Osteocyte (in vitro differentiated cells): ENCODE measurements at regions not wholly inside any gene's neighbourhood (a gene's known extent, or its start where the extent isn't known, plus 50 kb on each side); places are given as distances from the start of the nearest gene placed in this dataset.
A peak's percentile ranks its signal among the peaks of the same experiment; 100 is the strongest.

Source experiments
- DNase-seq: peaks from one replicate; pipeline ENCODE4 v3.0.0; 2021; ENCODE audit warnings: mixed read lengths; ENCODE audit not compliant: unreplicated experiment; ENCODE audit errors: extremely low spot score
- H3K27ac Mint-ChIP-seq: one replicate; pipeline ENCODE4 v1.8.0; 2021; ENCODE audit warnings: mild to moderate bottlenecking, mixed read lengths; ENCODE audit not compliant: unreplicated experiment
- H3K27me3 Mint-ChIP-seq: one replicate; pipeline ENCODE4 v1.8.0; 2021; ENCODE audit warnings: mixed read lengths; ENCODE audit not compliant: unreplicated experiment
- H3K36me3 Mint-ChIP-seq: one replicate; pipeline ENCODE4 v1.8.0; 2021; ENCODE audit warnings: mixed read lengths; ENCODE audit not compliant: unreplicated experiment
- H3K4me1 Mint-ChIP-seq: one replicate; pipeline ENCODE4 v1.8.0; 2021; ENCODE audit warnings: mixed read lengths; ENCODE audit not compliant: unreplicated experiment
- H3K4me3 Mint-ChIP-seq: one replicate; pipeline ENCODE4 v1.8.0; 2021; ENCODE audit warnings: mild to moderate bottlenecking, moderate library complexity, mixed read lengths; ENCODE audit not compliant: unreplicated experiment
- H3K9me3 Mint-ChIP-seq: one replicate; pipeline ENCODE4 v1.8.0; 2021; ENCODE audit warnings: mixed read lengths; ENCODE audit not compliant: unreplicated experiment
- CTCF ChIP-seq: fragments of 200-600 bp; sonication (generic); IDR thresholded peaks from 2 replicates; pipeline ENCODE4 v1.5.0; 2021; ENCODE audit warnings: antibody characterized with exemption, mild to moderate bottlenecking, moderate library complexity

- no peaks in the 10 kb centered on the region for H3K9me3 Mint-ChIP-seq
- H3K4me1 Mint-ChIP-seq: no peaks in the 10 kb centered on the region
- peaks cover 23% of the 10 kb centered on the region for H3K27me3 Mint-ChIP-seq
- DNase-seq: no peak
- H3K4me3 Mint-ChIP-seq: no peak overlapping the region
- no peaks in the 10 kb centered on the region for H3K36me3 Mint-ChIP-seq
- no peak for TF ChIP-seq CTCF
- H3K27ac Mint-ChIP-seq: no peak overlapping the region
Observed at GRCh38 chr4:175946472-175947116, 119.0 kb upstream of the WDR17 start.

- Mint-ChIP-seq H3K27me3 (peaks cover 26% of the 10 kb centered on the region), H3K4me3 (no peak overlapping the region), H3K27ac (no peak overlapping the region), H3K4me1 (no peaks in the 10 kb centered on the region), H3K36me3 (no peaks in the 10 kb centered on the region), H3K9me3 (no peaks in the 10 kb centered on the region)
- TF ChIP-seq CTCF: peak; percentile 64
- no peak for DNase-seq
Observed at GRCh38 chr4:175947117-175947722, 118.4 kb upstream of the WDR17 start.

- Mint-ChIP-seq H3K9me3 (no peaks in the 10 kb centered on the region), H3K4me3 (no peak overlapping the region), H3K36me3 (no peaks in the 10 kb centered on the region), H3K4me1 (no peaks in the 10 kb centered on the region), H3K27me3 (peaks cover 16% of the 10 kb centered on the region), H3K27ac (no peak overlapping the region)
- DNase-seq: no peak
- no peak for TF ChIP-seq CTCF
Observed at GRCh38 chr4:175951794-175952193, 113.8 kb upstream of the WDR17 start.

- TF ChIP-seq CTCF: no peak
- Mint-ChIP-seq H3K36me3 (no peaks in the 10 kb centered on the region), H3K4me3 (no peak overlapping the region), H3K9me3 (no peaks in the 10 kb centered on the region), H3K27ac (no peak overlapping the region), H3K4me1 (no peaks in the 10 kb centered on the region), H3K27me3 (peaks cover 19% of the 10 kb centered on the region)
- no peak for DNase-seq
Observed at GRCh38 chr4:175953116-175953515, 112.5 kb upstream of the WDR17 start.

GRCh38 chr4:175953960-175954521 lies 111.6 kb upstream of the WDR17 start:
- Mint-ChIP-seq H3K27me3 (peaks cover 18% of the 10 kb centered on the region), H3K36me3 (no peaks in the 10 kb centered on the region), H3K4me3 (no peak overlapping the region), H3K9me3 (no peaks in the 10 kb centered on the region), H3K27ac (no peak overlapping the region), H3K4me1 (no peaks in the 10 kb centered on the region)
- DNase-seq: no peak
- TF ChIP-seq CTCF: peak; percentile 18
